Left colon (tissue), 2 donors: ENCODE measurements at regions not wholly inside any gene's neighbourhood (a gene's known extent, or its start where the extent isn't known, plus 50 kb on each side); places are given as distances from the start of the nearest gene placed in this dataset.

ENCODE experiments used
- ATAC-seq: fragments of 200-7000 bp; cut with Tn5 transposase; one replicate; pipeline ENCODE4 v1.9.1; 2020; ENCODE audit warnings: mild to moderate bottlenecking, moderate library complexity
- DNase-seq, 2 donors: peaks; one replicate each; pipeline ENCODE4 v3.0.0-alpha.2; 2020
- intact Hi-C, 2 donors: fragments of 100-400 bp; cut with DNase I in 1 of 2; cut with micrococcal nuclease in 1 of 2; formaldehyde crosslinking; loops; one replicate each; pipeline versions ENCODE4 v1.11.2 to v1.14.0; 2022; cut with DNase I, micrococcal nuclease
- donor health status: DM: no; HTN: no; CAD: no.
- donor health status: DM: yes; HTN: yes; CAD: no.

DNA sequence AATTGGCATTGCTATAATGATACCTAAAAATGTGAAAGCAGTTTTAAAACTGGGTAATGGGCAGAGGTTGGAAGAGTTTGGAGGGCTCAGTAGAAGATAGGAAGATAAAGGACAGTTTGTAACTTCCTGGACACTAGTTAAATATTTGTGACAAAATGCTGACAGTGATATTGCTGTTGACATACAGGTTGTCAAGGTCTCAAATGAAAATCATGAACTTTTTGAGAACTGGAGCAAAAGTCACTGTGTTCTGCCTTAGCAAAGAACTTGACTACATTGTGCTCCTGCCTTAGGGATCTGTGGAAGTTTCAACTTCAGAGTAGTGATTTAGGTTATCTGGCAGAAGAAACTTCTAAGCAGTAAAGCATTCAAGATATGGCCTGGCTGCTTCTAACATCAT, 113.7 kb upstream of the CD96 start:
- intact Hi-C loops = no loop called here
- no peak for ATAC-seq
- no peak for DNase-seq

DNA sequence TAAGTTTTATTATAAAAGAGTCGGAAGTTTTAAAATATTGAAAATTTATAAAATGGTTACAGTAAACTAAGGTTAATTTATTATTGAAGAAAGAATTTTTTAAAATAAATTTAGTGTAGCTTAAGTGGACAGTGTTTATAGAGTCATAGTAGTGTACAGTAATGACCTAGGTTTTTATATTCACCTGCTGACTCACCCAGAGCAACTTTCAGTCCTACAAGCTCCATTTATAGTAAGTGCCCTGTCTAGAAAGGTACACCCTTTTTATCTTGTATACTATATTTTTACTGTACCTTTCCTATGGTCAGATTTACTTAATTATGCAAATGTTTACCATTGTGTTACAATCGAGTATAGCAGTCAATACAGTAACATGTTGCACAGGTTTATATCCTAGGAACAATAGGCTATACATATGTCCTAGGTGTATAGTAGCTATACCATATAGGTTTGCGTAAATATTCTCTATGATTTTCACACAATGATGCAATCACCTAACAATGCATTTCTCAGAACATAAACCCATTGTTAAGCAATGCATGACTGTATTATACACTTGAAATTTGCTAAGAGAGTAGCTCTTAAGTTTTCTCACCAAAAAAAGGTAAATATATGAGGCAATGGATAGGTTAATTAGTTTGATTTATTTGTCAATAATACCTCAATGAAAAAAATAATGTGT, 106.9 kb upstream of the CD96 start:
- intact Hi-C loops = no loop called here
- DNase-seq = no peak
- no peak for ATAC-seq

DNA sequence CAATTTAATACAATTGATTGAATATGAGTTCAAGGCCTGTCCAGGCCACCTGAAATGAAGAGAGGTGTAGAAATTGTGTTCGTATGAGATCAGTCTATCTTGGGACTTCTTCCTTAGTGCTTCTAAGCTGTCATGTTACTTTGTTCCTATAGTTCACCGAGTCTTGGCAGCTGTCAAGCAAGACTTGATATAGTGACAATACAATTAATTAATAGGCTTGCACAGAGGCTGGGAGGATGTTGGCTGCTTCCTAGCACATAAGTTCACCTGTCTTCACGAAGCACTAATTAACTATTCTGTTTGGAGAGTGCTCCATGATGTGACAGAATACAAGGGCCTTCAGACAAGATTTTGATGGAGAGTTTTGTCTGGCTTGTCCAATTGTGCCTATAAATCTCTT, 103.7 kb upstream of the CD96 start:
- DNase-seq (no peak), ATAC-seq (no peak)
- intact Hi-C loops = no loop called here

DNA sequence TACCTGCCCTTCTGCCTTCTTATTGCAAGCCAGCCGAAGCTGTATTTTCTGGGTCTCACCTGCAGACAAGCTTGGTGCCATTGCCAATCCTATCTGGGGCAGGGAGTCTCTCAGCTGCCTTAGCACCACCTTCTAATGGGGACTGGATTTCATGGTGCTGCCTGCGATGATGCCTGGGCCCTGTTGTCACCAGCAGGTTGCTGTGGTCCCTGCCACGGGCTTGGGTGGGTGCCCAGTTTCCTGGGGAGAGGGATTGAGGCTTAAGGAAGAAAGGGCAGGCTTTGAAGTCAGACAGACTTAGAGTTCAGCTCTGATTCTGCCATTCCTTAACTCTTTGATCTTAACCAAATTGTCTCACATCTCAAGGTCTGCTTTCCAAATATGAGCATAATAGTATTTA, 87.4 kb upstream of the CD96 start:
- ATAC-seq = no peak
- intact Hi-C loops = no loop called here

DNA sequence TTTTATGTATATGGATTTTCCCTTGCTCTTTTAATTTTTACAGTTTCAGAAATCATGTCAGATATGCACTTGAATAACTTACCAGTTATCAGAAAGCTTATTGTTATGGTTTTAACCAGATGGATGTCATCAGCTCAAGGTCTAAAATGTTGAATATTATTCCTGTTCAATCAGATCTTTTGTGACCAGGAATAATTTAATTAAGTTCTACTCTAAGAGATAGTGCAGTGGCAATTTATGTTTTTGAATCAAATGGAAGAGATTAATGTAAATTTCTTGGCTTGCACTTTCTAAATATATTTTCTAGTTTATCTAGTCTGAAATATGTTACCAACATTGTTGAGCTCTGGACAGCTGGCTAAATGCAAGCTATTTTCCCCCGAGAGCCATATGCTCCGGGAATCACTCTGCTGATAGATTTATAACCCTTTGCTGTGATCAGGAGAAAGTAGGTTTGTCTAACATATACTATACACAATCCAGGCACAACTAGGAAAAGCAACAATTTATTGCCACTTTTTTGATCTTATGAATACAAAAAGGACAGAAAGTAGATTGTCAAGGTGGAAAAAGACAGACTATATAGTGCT, 76.8 kb upstream of the CD96 start:
- DNase-seq = no peak
- ATAC-seq = no peak
- intact Hi-C loops = no loop called here

More for the DNA sequence above, 87.4 kb upstream of the CD96 start:
- DNase-seq = no peak

DNA sequence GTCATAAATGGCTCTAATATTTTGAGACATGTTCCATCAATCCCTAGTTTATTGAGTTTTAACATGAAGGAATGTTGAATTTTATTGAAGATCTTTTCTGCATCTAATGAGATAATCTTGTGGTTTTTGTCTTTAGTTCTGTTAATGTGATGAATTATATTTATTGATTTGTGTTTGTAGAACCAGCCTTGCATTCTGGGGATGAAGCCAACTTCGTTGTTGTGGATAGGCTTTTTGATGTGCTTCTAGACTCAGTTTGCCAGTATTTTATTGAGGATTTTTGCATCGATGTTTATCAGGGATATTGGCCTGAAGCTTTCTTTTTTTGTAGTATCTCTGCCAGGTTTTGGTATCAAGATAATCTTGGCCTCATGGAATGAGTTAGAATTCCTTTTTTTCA, 72.0 kb upstream of the CD96 start:
- intact Hi-C loops = no loop called here
- no peak for DNase-seq
- no peak for ATAC-seq

DNA sequence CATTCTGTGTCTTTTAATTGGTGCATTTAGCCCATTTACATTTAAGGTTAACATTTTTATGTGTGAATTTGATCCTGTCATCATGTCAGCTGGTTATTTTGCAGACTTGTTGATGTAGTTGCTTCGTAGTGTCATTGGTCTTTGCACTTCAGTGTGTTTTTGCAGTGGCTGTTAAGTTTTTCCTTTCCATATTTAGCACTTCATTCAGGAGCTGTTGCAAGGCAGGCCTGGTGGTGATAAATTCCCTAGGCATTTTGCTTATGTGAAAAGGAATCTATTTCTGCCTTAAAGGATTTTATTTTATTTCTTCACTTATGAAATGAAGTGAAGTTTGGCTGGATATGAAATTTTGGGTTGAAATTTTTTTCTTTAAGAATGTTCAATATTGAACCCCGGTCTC, 70.2 kb upstream of the CD96 start:
- DNase-seq (no peak), ATAC-seq (no peak)
- intact Hi-C loops = no loop called here

DNA sequence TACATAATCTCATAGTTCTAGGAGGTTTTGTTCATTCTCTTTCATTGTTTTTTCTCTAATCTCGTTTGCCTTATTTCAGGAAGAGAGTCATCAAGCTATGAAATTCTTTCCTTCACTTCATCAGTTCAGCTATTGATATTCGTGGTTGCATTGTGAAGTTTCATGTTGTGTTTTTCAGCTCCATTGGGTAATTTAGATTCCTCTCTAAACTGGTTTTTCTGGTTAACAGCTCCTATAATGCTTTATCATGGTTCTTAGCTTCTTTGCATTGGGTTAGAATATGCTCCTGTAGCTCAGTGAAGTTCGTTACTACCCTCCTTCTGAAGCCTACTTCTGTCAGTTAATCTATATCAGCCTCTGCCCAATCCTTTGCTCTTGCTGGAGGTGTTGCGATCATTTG, 69.4 kb upstream of the CD96 start:
- DNase-seq = no peak
- no peak for ATAC-seq
- intact Hi-C loops = no loop called here

DNA sequence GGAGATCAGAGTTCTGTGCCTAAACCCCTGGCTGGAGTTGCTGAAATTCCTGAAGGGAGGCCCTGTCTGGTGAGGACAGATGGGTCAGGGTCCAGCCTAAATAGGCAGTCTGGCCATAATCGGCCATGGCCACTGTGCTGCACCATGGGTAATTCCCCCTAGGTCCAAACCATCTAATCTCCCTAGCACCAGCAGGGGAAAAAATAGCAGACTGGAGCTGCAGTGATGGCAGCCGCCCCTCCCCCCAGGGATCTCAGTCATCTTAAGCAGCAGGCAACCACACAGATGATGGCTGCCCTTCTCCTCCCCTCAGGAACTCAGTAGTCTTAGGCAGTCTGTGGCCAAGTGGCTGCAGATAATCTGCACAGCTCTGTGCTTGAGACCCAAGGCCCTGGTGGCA, 68.4 kb upstream of the CD96 start:
- ATAC-seq = no peak
- intact Hi-C loops = no loop called here
- DNase-seq = no peak

DNA sequence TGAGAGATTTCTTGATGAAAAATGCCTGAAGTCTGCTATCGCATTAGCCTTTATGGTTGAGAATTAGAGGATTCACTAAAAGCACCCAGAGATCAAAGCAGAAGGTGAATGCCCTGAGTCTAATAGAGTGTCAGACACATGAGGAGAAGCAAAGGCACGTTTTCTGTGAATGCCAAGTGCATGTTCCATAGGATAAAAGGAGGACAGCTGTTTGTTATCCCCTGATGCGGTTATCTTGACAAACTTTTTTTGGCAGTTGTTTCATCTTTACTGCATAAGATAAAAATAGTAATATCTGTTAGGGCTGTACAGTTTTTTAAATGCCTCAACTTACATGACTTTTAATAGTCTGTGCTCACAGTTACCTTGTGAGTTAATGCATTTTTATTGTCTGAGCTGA, 65.3 kb upstream of the CD96 start:
- intact Hi-C loops = no loop called here
- DNase-seq (no peak), ATAC-seq (no peak)

DNA sequence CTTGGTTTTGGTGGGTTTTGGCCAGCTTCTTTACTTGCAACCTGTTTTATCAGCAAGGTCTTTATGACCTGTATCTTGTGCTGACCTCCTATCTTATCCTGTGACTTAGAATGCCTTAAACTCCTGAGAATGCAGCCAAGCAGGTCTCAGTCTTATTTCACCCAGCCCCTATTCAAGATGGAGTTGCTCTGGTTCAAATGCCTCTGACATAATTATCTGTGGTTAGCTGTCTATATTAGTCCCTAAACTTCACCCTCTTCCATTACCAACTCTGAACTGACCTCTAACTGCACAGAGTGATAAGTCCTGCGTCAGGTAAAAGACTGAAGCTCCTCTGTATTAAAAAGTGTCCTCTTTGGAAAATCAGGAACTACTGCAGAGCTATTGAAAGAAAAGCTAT, 61.9 kb upstream of the CD96 start:
- DNase-seq = no peak
- intact Hi-C loops = no loop called here

DNA sequence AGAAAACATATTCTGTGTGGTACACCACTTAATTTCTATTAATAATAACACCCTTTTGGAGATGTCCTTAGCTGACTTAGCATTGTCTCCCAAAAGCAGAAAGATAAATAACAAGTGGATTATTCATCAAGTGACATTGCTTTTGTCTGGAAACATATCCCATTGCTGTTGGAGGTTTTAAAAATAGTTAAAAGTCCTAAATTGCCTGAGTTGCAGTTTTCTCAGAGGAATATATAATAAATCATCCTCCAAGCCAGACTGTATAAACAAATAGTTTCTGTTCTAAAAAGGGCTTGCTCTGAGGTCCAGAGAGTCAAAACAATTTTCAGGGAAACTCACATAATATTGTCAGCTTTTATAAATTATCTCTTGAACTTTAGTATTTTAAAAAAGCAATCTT, 60.4 kb upstream of the CD96 start:
- no peak for ATAC-seq
- no peak for DNase-seq
- intact Hi-C loops = no loop called here

More for the DNA sequence above, 61.9 kb upstream of the CD96 start:
- no peak for ATAC-seq

DNA sequence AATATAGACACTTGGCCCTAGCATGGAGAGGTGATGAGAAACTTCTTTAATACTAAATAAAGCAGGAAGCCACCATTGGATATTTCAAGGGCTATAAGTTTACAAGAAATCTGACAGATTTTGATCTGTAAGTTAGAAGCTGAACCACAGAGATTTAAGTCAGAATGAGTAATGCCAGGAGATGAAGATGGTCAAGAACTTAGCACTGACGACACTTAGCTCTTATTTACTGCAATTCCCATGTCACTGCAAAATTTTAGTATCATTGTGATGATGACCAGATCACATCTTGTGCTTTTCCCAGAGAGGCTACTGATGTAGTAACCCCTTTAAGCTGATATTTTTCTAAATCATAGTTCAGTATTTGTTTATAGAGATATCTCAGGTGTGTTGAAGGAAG, 59.4 kb upstream of the CD96 start:
- no peak for DNase-seq
- no peak for ATAC-seq
- intact Hi-C loops = no loop called here

DNA sequence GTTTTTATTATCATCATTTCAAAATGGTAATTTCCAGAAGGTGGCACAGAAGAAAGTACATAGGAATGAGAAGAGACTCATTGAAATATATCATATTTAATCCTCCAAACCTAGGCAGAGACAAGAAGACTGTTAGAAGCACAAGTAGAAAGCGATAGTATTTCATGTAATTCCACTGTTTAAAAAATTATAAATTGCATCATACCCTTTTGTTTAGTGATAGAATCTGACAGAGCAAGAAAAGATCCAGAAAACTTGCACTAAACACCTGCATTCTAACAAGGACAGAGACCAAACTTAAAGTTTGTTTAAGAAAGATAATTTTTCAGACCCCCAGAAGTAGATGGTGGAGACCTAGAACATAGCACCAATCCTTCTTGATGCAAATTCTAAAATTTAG, 56.9 kb upstream of the CD96 start:
- DNase-seq (no peak), ATAC-seq (no peak)
- intact Hi-C loops = no loop called here
